H9 (cell line): ENCODE measurements at regions not wholly inside any gene's neighbourhood (a gene's known extent, or its start where the extent isn't known, plus 50 kb on each side); places are given as distances from the start of the nearest gene placed in this dataset.

Experiments
- DNase-seq: peaks from one replicate; pipeline ENCODE4 v3.0.0-alpha.2; 2017
- H2AFZ ChIP-seq: one replicate; pipeline ENCODE4 v1.6.1; 2013; ENCODE audit warnings: mild to moderate bottlenecking, low read length, control low read depth, moderate library complexity
- H2AK5ac ChIP-seq: 2 replicates; pipeline ENCODE4 v1.6.1; 2013; ENCODE audit warnings: low read length, control low read depth, mixed read lengths; ENCODE audit not compliant: insufficient read length
- H2BK120ac ChIP-seq: one replicate; pipeline ENCODE4 v1.6.1; 2013; ENCODE audit warnings: low read depth, mild to moderate bottlenecking, low read length, control low read depth, inconsistent platforms; ENCODE audit not compliant: poor library complexity, severe bottlenecking
- H2BK12ac ChIP-seq: 2 replicates; pipeline ENCODE4 v1.6.1; 2013; ENCODE audit warnings: low read length, control low read depth, mixed read lengths, low read depth; ENCODE audit not compliant: insufficient read length
- H2BK15ac ChIP-seq: 2 replicates; pipeline ENCODE4 v1.6.1; 2013; ENCODE audit warnings: low read depth, low read length, control low read depth
- H2BK20ac ChIP-seq: one replicate; pipeline ENCODE4 v1.6.1; 2013; ENCODE audit warnings: low read depth, mild to moderate bottlenecking, low read length, control low read depth, inconsistent platforms; ENCODE audit not compliant: poor library complexity, severe bottlenecking
- H2BK5ac ChIP-seq: 2 replicates; pipeline ENCODE4 v1.6.1; 2013; ENCODE audit warnings: low read length, control low read depth, mixed read lengths; ENCODE audit not compliant: insufficient read length
- H3K14ac ChIP-seq: 2 replicates; pipeline ENCODE4 v1.6.1; 2013; ENCODE audit warnings: low read length, control low read depth; ENCODE audit not compliant: insufficient read depth
- H3K18ac ChIP-seq: 2 replicates; pipeline ENCODE4 v1.6.1; 2013; ENCODE audit warnings: low read depth, mild to moderate bottlenecking, mixed read lengths, low read length, control low read depth; ENCODE audit not compliant: insufficient read length
- H3K23ac ChIP-seq: 2 replicates; pipeline ENCODE4 v1.6.1; 2013; ENCODE audit warnings: low read length, control low read depth, mixed read lengths, low read depth; ENCODE audit not compliant: insufficient read length
- H3K23me2 ChIP-seq: 2 replicates; pipeline ENCODE4 v1.6.1; 2013; ENCODE audit warnings: low read depth, mild to moderate bottlenecking, mixed read lengths, low read length, control low read depth; ENCODE audit not compliant: insufficient read length, poor library complexity, severe bottlenecking
- H3K27ac ChIP-seq: 2 replicates; pipeline ENCODE4 v1.5.1; 2013; ENCODE audit warnings: low read length, control low read depth, mixed read lengths, low read depth; ENCODE audit not compliant: insufficient read length
- H3K27me3 ChIP-seq: 2 replicates; pipeline ENCODE4 v1.6.1; 2013; ENCODE audit warnings: low read length, control low read depth, inconsistent platforms; ENCODE audit not compliant: insufficient read depth
- H3K4ac ChIP-seq: 2 replicates; pipeline ENCODE4 v1.6.1; 2013; ENCODE audit warnings: low read depth, mild to moderate bottlenecking, control low read depth, inconsistent platforms, low read length, moderate library complexity
- H3K4me1 ChIP-seq: 2 replicates; pipeline ENCODE4 v1.6.1; 2013; ENCODE audit warnings: low read length, control low read depth, inconsistent platforms; ENCODE audit not compliant: insufficient read depth
- H3K4me2 ChIP-seq: 2 replicates; pipeline ENCODE4 v1.6.1; 2013; ENCODE audit warnings: low read length, control low read depth, mixed read lengths; ENCODE audit not compliant: insufficient read length, insufficient read depth
- H3K56ac ChIP-seq: 2 replicates; pipeline ENCODE4 v1.6.1; 2013; ENCODE audit warnings: low read depth, mild to moderate bottlenecking, mixed read lengths, low read length, control low read depth; ENCODE audit not compliant: insufficient read length
- H3K79me1 ChIP-seq: 2 replicates; pipeline ENCODE4 v1.6.1; 2013; ENCODE audit warnings: low read depth, mild to moderate bottlenecking, moderate library complexity, low read length, control low read depth, inconsistent platforms; ENCODE audit not compliant: insufficient read depth, poor library complexity, severe bottlenecking
- H3K79me2 ChIP-seq: 2 replicates; pipeline ENCODE4 v1.6.1; 2013; ENCODE audit warnings: low read length, control low read depth, inconsistent platforms; ENCODE audit not compliant: insufficient read depth
- H3K9ac ChIP-seq: 2 replicates; pipeline ENCODE4 v1.6.1; 2013; ENCODE audit warnings: low read length, control low read depth, mixed read lengths; ENCODE audit not compliant: insufficient read length; ENCODE audit errors: extremely low read depth
- H3K9me3 ChIP-seq: one replicate; pipeline ENCODE4 v1.6.1; 2013; ENCODE audit warnings: low read depth, low read length, inconsistent platforms; ENCODE audit not compliant: control insufficient read depth
- H3T11ph ChIP-seq: one replicate; pipeline ENCODE4 v1.6.1; 2013; ENCODE audit warnings: mild to moderate bottlenecking, low read length, control low read depth, inconsistent platforms
- H4K20me1 ChIP-seq: one replicate; pipeline ENCODE4 v1.6.1; 2013; ENCODE audit not compliant: control insufficient read depth, insufficient read length, insufficient read depth
- H4K5ac ChIP-seq: 2 replicates; pipeline ENCODE4 v1.6.1; 2013; ENCODE audit warnings: low read depth, mild to moderate bottlenecking, mixed read lengths, low read length, control low read depth; ENCODE audit not compliant: insufficient read length
- H4K8ac ChIP-seq: replicated peaks from 2 replicates; pipeline ENCODE4 v1.6.1; 2013; ENCODE audit warnings: low read length, control low read depth, mixed read lengths, low read depth; ENCODE audit not compliant: insufficient read length
- H4K91ac ChIP-seq: 2 replicates; pipeline ENCODE4 v1.6.1; 2013; ENCODE audit warnings: low read depth, mild to moderate bottlenecking, moderate library complexity, mixed read lengths, low read length, control low read depth; ENCODE audit not compliant: insufficient read length
- H3K27ac Mint-ChIP-seq, 3 experiments: 2 replicates in 2 of 3; 3 replicates in 1 of 3; pipeline ENCODE4 v1.8.0; 2020 to 2021; ENCODE audit warnings: mixed read lengths in 3 of 3, mild to moderate bottlenecking in 1 of 3, moderate library complexity in 1 of 3
- H3K27me3 Mint-ChIP-seq: 2 replicates; pipeline ENCODE4 v1.8.0; 2021; ENCODE audit warnings: low read depth, mild to moderate bottlenecking, moderate library complexity, mixed read lengths
- H3K36me3 Mint-ChIP-seq, 3 experiments: 2 replicates in 2 of 3; 3 replicates in 1 of 3; pipeline ENCODE4 v1.8.0; 2020 to 2021; ENCODE audit warnings: low read depth in 3 of 3, mixed read lengths in 3 of 3; ENCODE audit not compliant: insufficient read depth in 1 of 3
- H3K4me1 Mint-ChIP-seq, 2 experiments: 2 replicates each; pipeline ENCODE4 v1.8.0; 2020; ENCODE audit warnings: mixed read lengths in 2 of 2
- H3K4me3 Mint-ChIP-seq, 2 experiments: 2 replicates in 1 of 2; 3 replicates in 1 of 2; pipeline ENCODE4 v1.8.0; 2020 to 2021; ENCODE audit warnings: mild to moderate bottlenecking in 2 of 2, mixed read lengths in 2 of 2, moderate library complexity in 1 of 2
- H3K9me3 Mint-ChIP-seq, 2 experiments: 2 replicates in 1 of 2; 3 replicates in 1 of 2; pipeline ENCODE4 v1.8.0; 2020; ENCODE audit warnings: mild to moderate bottlenecking in 2 of 2, mixed read lengths in 2 of 2, moderate library complexity in 1 of 2
- WGBS: extraction: QIAGEN DNeasy Blood & Tissue Kit; methylation state at CpG from one replicate; pipeline ENCODE4 v1.1.7; 2013; ENCODE audit warnings: missing lambda C conversion rate, low lambda C conversion rate, mixed read lengths; ENCODE audit not compliant: insufficient read length; ENCODE audit errors: extremely low coverage; 5-methylcytosine and 5-hydroxymethylcytosine counted together
- TF ChIP-seq, protein P1 (sequence below): fragments of 200-600 bp; sonication (generic); conservative IDR thresholded peaks from 3 replicates; pipeline ENCODE4 v1.8.0; 2021; ENCODE audit warnings: antibody characterized with exemption, mild to moderate bottlenecking

DNA sequence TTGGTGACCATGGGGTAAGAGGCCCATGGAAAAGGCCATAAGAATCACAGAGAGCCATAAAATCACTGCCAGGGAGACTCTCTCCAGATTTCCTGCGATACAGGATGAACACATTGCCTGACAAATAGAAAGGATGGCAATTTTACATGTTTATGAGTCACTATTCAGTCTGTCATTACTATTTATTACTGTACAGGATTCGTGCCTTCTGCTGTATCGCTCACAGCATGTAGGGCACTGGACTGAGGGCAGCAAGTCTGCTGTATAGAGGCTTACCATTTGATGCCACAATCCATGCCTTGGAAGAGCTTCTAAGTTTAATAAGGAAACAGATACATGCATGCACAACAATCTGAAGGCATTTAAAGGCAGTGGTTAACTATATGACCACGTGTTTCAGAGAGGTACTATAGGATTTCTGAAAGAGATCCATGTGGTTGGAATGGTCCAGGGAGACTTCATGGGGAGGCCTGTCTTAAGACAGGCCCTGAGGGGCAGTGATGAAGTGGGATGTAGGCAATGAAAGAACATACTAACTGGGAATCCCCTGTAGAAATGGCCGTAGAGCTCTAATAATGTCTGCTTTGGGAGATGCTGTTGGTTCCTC lies 702.4 kb upstream of the RAB6C start:
- H3K79me2 ChIP-seq, result no peaks in the 10 kb centered on the region
- WGBS, result no CpG with 5 or more reads among the region's 5 CpGs
- H2BK120ac ChIP-seq, result no peak overlapping the region
- H4K20me1 ChIP-seq, result no peaks in the 10 kb centered on the region
- no peak overlapping the region for H2AK5ac ChIP-seq
- no peak overlapping the region for H3K9ac ChIP-seq
- H3K23me2 ChIP-seq, result no peaks in the 10 kb centered on the region
- H3K27ac Mint-ChIP-seq, result no peak overlapping the region
- no peak overlapping the region for H3K14ac ChIP-seq
- no peak overlapping the region for H2BK12ac ChIP-seq
- no peaks in the 10 kb centered on the region for H3K79me1 ChIP-seq
- no peak overlapping the region for H3K27ac ChIP-seq
- H3K9me3 Mint-ChIP-seq, result peaks cover 9 to 13% of the 10 kb centered on the region in 2 experiments
- no peak overlapping the region for H2BK20ac ChIP-seq
- no peaks in the 10 kb centered on the region; the same call in 1 of the 2 replicates for H3K27me3 Mint-ChIP-seq
- no peaks in the 10 kb centered on the region for H3K9me3 ChIP-seq
- H3K4me1 ChIP-seq, result no peaks in the 10 kb centered on the region
- no peak overlapping the region for H4K8ac ChIP-seq
- no peak overlapping the region for H3K56ac ChIP-seq
- H3T11ph ChIP-seq, result no peak overlapping the region
- no peak overlapping the region for H2BK5ac ChIP-seq
- no peak overlapping the region for H3K4me2 ChIP-seq
- H3K27me3 ChIP-seq, result no peaks in the 10 kb centered on the region
- H3K36me3 Mint-ChIP-seq, result no peaks in the 10 kb centered on the region; a peak in 1 of 7 replicates
- no peak overlapping the region for H3K4ac ChIP-seq
- DNase-seq, result no peak
- H3K23ac ChIP-seq, result no peak overlapping the region
- no peak overlapping the region for H3K18ac ChIP-seq
- H4K91ac ChIP-seq, result no peak overlapping the region
- no peak overlapping the region for H3K4me3 Mint-ChIP-seq
- TF ChIP-seq, protein P1, sequence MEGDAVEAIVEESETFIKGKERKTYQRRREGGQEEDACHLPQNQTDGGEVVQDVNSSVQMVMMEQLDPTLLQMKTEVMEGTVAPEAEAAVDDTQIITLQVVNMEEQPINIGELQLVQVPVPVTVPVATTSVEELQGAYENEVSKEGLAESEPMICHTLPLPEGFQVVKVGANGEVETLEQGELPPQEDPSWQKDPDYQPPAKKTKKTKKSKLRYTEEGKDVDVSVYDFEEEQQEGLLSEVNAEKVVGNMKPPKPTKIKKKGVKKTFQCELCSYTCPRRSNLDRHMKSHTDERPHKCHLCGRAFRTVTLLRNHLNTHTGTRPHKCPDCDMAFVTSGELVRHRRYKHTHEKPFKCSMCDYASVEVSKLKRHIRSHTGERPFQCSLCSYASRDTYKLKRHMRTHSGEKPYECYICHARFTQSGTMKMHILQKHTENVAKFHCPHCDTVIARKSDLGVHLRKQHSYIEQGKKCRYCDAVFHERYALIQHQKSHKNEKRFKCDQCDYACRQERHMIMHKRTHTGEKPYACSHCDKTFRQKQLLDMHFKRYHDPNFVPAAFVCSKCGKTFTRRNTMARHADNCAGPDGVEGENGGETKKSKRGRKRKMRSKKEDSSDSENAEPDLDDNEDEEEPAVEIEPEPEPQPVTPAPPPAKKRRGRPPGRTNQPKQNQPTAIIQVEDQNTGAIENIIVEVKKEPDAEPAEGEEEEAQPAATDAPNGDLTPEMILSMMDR, result no peak
- no peak overlapping the region for H4K5ac ChIP-seq
- no peak overlapping the region for H2BK15ac ChIP-seq
- peaks cover 5 to 8% of the 10 kb centered on the region in 2 experiments; a peak in 2 of 4 replicates for H3K4me1 Mint-ChIP-seq
- no peak overlapping the region for H2AFZ ChIP-seq
